ENCODE measurements at regions not wholly inside any gene's neighbourhood (a gene's known extent, or its start where the extent isn't known, plus 50 kb on each side); places are given as distances from the start of the nearest gene placed in this dataset.

DNA sequence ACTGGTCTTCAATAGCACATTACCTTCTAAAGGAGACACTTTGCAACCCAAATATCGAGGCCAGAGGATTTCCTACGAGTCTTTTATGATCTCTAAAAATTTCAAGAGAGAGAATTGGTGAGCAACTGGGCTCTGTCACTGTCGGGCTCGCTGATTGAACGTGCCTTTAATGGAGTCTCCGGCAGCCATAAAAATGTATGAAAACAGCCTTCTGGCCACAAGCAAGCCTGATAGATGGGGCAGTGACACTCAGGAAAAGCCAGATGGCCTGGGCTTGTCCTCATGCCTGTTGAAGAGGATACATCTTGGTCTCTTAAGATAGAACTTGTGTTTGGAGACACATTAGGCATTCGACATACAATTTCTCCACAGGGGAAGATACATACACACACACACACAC, 419.5 kb upstream of the PROK2 start:
- no peak for DNase-seq (ENCODE audit: low read depth in 3 of 3)

DNA sequence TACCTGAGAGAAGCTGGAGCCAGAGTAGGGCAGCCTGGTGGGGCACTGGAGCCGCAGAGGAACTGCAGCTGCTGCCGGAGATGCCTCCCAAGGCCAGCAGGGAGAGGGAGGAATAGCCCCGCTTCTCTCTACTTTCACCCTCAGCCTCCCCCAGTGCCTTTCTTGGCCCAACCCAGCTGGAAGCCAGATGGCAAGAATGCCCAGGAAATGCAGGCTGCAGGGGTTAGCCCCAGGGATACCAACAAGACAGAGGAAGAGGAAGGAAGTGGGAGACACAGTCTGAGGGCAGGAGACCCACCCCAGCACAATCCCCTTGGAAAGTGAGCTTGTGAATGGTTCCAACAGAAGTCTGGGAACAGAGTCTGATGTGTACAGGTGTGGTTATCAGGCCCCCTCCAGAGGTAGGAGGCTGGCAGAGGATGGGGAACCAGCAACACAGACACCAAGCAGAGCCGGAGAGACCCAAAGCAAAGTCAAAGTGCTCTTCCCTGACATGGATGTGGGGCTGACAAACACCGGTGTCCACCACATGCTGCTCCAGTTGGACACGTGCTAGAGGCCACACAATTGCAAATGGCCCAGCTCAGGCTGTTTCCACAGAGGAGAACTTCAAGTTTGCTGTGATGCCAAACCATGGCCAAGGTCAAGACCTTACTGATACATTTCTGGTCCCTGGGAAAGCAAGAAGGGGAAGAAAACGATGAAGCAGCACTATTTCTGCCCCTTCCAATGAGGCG, 418.8 kb upstream of the PROK2 start:
- DNase-seq (ENCODE audit: low read depth in 3 of 3), result no peak

DNA sequence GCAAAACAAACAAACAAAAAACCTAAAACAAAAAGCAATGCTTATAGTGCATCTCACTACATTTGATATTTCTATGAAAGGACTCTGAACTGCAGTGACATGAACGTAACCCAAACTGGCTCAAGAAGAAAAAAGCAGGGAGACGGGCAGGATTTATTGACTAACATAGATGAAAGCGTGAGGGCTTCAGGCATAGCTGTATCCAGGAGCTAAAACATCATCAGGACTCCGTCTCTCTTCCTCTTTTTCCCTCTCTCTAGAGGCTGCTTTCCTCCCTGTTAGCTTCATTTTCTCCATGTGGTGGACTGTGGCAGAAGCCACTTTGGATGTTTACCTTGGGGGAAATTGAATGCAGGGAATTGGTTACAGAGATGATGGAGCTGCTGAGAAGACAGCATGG, 418.2 kb upstream of the PROK2 start:
- DNase-seq (ENCODE audit: low read depth in 3 of 3), result no peak

DNA sequence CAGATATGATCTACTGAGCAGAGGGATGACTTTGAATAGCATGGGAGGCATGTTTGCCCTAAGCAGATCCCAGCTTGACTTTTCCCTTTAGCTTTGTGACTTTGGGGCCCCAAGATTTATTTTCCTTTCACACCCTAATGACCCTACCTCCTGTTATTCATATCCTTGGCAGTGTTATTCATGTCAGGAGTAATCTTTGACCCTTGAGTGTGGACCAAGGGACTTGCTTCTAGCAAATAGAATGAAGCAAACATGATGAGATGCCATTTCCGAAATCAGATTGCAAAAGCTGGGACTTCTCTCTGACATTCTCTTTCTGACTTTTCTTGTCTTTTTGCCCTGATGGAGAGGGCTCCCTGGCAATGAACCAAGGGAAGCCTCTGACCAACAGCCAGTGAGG, 415.4 kb upstream of the PROK2 start:
- DNase-seq (ENCODE audit: low read depth in 3 of 3), result no peak

DNA sequence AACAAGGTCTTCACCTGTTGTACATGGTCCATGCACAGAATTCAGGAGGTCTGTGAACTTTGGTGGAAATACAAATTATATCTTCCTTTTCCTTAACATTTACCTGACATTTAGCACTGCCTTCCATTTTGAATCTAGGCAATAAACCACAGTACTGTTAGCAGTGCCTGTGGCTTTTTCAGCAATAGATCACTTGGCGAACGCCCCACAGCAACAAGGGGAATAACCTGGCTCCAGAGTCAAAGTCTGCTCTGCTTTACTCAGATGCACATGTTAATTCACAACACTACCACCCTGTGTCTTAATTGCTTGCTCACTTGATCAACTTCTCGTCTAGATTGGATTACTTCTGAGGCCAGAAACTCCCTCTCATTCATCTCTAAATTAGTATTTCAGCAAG, 414.6 kb upstream of the PROK2 start:
- DNase-seq (ENCODE audit: low read depth in 3 of 3), result no peak

DNA sequence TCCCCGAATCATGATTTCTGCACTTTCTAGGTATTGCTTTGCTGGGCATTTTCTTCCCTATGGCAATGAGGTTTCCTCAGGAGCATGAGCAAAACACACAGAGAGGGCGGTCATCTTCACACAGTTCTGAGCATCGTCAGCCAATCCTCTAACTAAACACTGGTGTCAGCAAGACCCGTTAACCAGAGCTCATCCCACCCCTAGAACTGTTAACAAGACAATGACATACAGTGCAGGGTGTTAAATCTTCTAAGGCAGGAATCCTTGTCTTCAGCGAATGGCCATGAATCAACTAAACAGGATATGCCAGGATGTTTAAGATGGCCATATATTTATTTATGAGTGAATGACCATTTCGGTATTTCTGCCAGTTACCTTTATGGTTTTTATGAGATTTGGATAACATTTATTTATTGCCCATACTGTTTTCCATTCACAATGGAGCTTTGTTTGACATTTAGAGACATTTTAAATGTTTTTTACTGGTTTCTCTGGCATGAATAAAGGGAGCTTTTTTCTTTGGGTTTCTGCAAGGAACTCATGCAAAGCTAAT, 411.5 kb upstream of the PROK2 start:
- DNase-seq (ENCODE audit: low read depth in 3 of 3), result no peak

DNA sequence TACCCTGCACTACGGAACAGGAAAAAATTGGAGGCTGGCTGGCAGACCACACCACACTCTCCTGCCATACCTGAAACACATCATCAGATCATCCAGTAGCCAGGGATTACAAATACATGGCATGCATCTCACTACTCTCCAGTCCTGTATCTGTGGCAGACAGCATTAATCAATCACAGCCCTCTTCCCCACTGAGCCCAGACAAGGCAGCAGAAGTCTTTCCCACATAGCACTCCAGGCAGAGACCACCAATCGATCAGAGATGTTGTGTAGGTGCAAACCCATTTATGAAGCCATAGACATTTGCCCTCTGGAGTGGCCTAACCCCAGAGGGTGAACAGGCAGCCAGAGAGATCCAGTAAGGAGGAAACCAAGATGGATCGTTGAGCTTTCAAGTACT, 410.9 kb upstream of the PROK2 start:
- no peak for DNase-seq (ENCODE audit: low read depth in 3 of 3)

DNA sequence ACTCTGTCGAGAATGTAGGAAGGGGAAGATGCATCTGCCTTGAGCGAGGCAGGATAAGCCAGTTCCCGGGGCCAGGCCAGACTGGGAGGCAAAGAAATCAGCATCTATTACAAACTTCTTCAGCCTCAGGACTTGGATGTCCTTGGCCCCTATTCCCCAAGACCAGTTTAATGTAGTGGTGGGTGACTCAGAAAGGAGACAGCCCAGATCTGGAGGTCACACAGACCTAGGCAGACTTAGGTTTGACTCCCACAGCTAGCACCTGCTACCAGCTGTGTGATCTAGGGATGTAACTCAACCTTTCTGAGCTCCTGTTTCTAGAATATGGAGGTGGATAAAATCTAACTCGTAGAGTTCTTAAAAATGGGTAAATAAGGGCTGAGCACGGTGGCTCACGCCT, 409.5 kb upstream of the PROK2 start:
- no peak for DNase-seq (ENCODE audit: low read depth in 3 of 3)

DNA sequence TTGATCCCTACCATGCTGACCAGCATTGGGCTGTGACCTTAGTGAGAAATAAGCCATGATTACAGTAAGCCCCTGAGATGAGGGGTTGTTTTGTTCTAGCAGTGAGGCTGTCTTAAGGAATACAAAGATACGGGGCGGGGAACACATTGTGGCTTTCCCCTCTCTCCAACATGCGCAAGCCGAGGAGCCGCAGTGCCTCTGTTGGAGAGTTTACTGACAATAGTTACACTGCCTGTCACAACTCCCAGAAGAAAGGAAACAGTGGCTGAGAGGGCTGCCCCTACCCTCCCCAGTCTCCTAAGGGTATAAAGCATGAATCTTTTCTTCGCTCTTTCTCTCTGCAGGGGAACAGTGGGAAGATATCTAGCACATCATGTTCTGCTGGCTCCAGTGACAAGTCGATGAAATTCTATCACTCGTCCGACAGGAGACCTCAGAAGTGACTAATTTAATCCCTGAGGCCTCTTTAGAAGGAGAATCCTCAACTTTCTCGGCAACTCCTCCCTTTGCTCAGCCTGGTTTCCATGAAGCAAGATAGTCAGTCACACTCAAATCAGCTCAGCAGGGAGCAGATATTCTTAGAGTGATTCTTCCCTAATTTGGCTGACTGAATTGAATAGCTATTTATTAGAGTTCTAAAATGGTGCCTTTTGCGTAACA, 409.0 kb upstream of the PROK2 start:
- DNase-seq (ENCODE audit: low read depth in 3 of 3), result no peak

DNA sequence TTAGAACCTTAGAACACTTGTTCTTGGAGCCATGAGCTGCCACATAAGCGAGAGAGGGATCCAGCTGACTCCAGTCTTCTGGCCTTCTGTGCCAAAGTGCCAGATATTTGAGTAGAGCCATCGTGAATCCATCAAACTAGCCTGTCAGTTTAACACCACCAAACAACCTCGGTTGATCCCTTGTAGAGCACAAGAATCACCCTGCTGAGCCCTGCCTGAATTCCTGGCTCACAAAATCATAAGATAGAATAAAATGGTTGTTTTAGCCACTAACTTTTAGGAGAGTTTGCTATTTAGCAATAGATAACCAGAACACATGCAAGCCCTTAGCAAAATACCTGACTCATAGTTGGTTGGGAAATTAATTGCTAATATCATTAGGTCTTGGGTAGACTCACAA, 407.6 kb upstream of the PROK2 start:
- DNase-seq (ENCODE audit: low read depth in 3 of 3), result no peak

DNA sequence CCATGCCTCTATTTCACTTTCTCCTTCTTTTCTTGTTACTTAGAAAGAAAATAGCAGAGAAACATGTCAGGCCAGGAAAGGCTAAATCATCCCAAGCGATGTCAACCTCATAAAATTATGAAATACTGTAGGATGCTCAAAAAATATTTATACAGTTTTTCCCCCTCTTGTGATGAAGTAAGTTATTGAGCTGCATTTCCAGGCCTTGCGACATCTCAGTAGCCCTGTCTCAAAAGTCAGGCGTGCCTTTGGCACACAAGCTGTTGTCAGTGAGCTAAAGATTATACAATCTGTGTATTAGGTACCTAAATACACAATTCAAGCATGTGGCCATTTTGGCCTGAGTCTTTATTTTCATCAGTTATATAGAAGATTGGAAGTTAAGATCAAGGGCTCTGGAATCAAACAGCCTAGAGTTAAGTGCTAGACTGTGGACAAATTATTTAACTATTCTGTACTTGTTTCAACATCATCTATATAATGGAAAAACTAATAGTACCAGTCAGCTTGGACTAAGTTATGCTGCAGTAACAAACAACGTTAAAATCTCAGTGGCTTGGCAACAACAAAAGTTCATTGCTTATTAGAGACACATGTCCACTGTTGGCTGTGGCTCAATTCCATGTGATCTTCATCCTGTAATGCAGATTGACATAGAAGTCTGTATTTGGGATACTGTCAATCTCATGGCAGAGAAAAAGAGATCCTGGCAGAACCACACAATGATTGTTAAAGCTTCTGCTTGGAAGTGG, 406.4 kb upstream of the PROK2 start:
- DNase-seq (ENCODE audit: low read depth in 3 of 3), result no peak

DNA sequence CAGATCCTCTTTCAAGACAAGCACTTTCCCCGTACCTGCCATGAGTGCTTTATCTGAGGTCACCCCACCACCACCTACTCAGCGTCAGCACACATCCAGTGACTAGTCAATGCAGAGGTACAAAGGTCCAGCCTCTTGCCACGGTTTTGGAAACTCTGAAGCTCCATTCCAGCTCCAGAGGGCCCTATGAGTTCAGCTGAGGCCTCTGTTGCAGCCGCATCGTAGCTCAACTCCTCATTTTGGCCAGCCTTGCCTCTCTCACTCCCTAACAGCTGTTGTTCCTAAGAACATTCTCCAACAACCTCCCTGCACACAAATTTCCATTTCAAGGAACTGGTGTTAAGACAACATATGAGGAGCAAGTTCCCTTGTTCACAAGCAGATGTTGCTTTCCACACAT, 405.1 kb upstream of the PROK2 start:
- DNase-seq (ENCODE audit: low read depth in 3 of 3), result no peak

DNA sequence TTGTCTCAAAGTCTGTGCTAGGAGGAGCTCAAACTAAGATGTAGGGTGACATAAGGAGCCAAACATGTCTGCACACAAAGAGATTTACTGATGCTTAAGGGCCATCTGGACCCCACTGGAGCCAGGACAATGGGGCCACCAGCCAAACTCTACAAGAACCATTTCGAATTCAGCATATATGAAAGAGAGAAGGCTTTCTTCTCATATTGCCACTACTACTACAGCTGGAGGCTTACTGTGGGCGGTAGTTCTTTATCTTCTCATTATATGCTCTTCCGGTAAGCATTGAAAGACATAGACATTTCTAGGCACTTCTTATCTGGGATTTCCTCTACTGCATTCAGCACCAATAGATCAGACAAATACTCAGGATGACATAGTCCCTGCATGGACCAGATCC, 404.4 kb upstream of the PROK2 start:
- DNase-seq (ENCODE audit: low read depth in 3 of 3), result no peak

DNA sequence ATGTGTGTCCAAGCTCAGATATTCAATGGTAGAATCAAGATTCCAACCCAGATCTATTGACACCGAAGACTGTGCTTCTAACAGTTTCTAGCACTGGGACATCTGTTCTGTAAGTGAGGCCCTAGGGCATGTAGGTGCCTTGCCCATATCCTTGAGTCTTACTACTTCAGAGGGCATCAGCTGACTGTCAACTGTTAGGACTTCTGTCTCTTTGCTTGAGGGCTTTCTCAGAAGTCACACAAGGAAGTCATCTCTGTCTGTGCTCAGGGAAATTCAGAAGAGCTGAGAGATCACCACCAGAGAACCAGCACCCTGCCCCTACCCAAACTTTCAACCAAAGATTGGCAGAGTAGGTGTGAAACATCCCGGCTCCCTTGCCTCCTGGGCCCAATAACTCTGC, 403.6 kb upstream of the PROK2 start:
- no peak for DNase-seq (ENCODE audit: low read depth in 3 of 3)

DNA sequence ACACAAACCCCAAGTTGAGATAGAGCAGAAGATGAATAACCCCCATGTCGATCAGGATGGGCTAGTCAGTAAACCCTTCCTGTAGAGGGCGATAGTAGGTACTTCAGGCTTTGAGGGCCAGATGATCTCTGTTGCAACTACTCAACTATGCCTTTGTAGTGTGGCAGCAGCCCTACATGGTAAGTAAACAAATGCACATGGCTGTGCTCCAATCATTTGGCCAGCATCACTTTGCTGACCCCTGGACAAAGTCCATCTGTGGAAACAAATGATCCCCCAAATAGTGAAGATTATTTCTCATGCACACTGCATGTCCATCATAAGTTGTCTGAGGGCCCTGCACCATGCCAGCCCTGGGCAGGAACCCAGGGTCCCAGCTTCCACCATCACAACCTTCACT, 402.2 kb upstream of the PROK2 start:
- no peak for DNase-seq (ENCODE audit: low read depth in 3 of 3)

DNA sequence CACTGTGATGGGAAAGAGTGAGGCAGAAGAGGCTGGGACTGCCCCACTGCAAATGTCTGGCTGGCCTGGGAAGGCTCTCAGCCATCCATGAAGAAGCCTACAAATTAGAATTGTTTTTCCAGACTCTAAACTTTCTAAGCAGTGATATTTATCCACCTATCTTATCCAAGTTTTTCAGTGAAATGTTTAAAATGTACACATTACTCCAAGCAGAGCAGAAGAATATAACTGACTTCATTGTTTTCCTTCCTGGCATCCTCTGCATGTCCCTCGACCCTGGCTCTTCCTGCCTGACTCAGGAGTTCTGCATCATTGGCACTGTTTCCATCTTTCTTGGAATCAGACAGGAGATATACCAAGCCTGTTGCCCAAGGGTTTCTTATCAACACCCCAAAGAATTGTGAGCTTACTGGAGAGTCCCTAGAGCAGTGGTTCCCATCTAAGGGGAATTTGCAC, 401.5 kb upstream of the PROK2 start:
- no peak for DNase-seq (ENCODE audit: low read depth in 3 of 3)

DNA sequence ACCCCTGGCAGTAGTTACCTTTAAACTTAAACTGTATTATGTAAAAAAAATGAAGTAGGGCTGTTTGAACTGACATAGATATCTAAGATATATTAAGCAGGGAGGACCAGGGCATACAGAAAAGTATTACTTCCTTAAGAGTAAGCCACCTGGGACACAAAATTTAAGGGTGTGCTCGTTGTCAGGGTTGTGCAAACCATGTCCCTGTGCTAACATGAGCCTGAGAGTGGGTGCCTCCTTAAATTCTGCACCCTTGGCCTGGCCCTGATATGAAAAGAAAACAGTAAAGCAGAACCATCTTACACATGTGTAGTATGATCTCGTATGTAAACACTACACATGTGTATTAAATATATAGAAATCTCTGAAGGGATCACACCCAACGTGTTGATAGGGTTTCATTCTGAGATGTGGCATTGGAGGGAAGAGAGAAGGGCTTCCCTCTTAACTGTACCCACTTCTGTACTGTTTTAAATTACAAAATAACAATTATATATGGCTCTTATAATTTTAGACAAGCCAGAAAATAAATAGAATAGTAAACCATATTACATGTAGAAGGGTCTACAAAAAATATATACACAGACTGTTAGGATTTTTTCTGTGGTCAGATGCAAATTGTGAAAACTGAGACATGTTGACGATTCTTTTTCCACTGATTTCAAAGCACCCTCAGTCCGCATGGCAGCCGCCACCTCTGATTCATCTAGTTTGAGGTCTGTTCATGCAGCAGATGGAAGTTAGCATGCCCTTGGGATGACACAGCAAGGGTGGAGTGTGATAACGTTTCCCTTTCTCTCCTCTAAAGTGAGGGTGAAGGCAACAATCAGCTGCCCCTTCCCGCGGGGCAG, 400.8 kb upstream of the PROK2 start:
- peak; percentile 14 to 36 (median 28) for DNase-seq (ENCODE audit: low read depth in 3 of 3)

DNA sequence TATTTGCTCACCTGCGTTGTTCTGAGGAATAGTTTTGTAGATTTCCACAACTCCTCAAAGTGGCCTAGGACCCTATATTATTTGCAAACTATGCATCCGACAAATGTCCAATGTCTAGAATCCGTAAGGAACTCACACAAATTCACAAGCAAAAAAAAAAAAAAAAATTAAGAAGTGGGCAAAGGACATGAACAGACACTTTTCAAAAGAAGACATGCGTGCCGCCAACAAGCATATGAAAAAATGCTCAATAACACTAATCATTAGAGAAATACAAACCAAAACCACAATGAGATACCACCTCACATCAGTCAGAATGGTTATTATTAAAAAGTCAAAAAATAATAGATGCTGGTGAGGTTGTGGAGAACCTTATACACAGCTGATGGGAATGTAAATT, 398.5 kb upstream of the PROK2 start:
- DNase-seq (ENCODE audit: low read depth in 3 of 3), result no peak

DNA sequence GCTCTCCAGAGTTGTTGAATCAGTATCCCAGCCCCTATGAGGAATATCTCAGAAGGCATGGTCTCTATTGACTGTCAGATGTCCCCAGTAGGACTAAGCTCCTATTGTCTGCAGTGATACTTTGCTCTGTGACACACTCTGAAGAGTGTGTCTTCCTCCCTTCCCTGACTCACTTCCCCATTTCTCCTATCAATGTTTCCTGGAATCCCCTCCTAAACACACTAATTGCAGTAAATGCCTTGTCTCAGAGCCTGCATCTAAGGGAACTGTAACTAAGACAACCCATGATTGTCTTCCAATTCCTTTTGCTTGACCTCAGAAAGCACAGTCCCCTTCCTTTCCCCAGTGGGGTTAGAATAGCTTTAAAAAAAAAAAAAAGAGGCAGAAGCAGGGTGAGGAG, 397.3 kb upstream of the PROK2 start:
- no peak for DNase-seq (ENCODE audit: low read depth in 3 of 3)

DNA sequence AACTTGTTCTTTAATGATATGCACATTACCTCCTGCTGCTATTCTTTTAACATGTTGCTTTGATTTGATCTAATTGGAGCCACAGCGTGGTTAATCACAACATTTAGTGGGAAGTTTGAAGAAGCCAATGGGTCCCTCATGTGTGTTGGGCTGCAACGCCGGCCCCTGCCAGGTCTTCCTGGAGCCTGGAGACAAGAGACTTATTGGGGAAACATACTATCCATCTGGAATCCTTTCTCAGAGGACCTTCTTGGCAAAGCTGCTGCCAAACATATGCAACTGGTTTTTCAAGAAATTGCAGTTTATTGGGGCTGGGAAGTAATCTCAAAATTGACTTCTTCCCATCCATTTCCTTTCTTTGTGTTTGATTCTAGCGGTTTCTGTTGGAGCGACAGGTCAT, 396.3 kb upstream of the PROK2 start:
- DNase-seq (ENCODE audit: low read depth in 3 of 3), result no peak

DNA sequence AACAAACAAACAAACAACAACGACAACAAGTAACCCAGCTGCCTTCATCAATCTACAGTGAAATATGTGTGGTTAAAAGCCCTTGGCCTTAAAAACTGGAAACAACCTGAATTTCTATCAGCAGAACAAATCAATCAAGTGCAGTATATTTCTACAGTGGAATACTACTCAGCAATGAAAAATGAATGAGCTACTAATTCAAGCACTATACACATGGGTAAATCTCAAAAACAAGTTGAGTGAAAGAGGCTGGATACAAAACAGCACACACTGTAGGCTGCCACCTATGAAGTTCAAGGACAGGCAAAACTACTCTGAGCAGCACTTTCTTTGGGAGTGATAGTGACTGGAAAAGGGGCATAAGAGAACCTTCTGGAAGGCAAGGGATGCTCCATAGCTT, 395.5 kb upstream of the PROK2 start:
- DNase-seq (ENCODE audit: low read depth in 3 of 3), result no peak

DNA sequence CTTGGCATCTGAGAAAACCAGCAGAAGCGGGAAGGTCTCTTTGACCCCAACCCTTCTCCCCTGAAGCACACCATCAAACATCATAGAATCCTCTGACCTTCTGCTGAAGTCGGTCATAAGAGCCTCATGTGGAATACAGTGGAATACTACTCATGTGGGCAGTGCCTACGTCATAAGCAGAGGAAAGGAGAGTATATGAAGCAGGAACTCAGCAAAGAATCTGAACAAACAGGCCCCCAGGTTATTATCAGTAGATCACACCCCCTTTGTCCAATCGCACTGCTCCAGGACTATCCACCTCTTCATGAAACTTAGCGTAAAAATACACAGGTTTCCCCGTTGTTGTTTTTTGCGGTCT, 394.1 kb upstream of the PROK2 start:
- no peak for DNase-seq (ENCODE audit: low read depth in 3 of 3)
